Hepatocyte (in vitro differentiated cells): ENCODE measurements at regions not wholly inside any gene's neighbourhood (a gene's known extent, or its start where the extent isn't known, plus 50 kb on each side); places are given as distances from the start of the nearest gene placed in this dataset.

Experiments
- CTCF ChIP-seq: fragments of 200-600 bp; sonication (generic); IDR thresholded peaks from 2 replicates; pipeline ENCODE4 v1.5.1; 2016; ENCODE audit warnings: antibody characterized with exemption, mild to moderate bottlenecking; ENCODE audit not compliant: poor library complexity
- EZH2 ChIP-seq: fragments of 200-600 bp; sonication (generic); IDR thresholded peaks from 2 replicates; pipeline ENCODE4 v1.6.1; 2016; ENCODE audit warnings: antibody characterized with exemption, mild to moderate bottlenecking, borderline replicate concordance
- EZH2phosphoT487 ChIP-seq: fragments of 200-600 bp; sonication (generic); IDR thresholded peaks from one replicate; pipeline ENCODE4 v1.6.1; 2018; ENCODE audit warnings: antibody characterized with exemption, mild to moderate bottlenecking, low read depth, moderate library complexity; ENCODE audit not compliant: unreplicated experiment, severe bottlenecking

GRCh38 chr2:14316594-14316993 lies 315.9 kb upstream of the LRATD1 start:
- TF ChIP-seq CTCF = no peak
- TF ChIP-seq EZH2 = no peak
- TF ChIP-seq EZH2phosphoT487 = no peak
